GM12878 (cell line): ENCODE measurements at regions not wholly inside any gene's neighbourhood (a gene's known extent, or its start where the extent isn't known, plus 50 kb on each side); places are given as distances from the start of the nearest gene placed in this dataset.

Experiments used
- ATAC-seq: fragments of 200-7000 bp; cut with Tn5 transposase; 3 replicates; pipeline ENCODE4 v1.9.1; 2020; ENCODE audit warnings: mild to moderate bottlenecking, moderate library complexity
- BruUV-seq: library from RNA; stranded (reverse); fragments of 400-500 nt; replicated peaks from 2 replicates; lab custom pipeline; 2021; lab: Mats Ljungman, UMichigan
- CTCF ChIA-PET: fragments of 300-600 bp; sonication (Branson Sonifier 250); formaldehyde crosslinking; extraction: SDS; loops from one replicate; lab custom pipeline; 2021; ENCODE audit warnings: inconsistent platforms; lab: Yijun Ruan, JAX
- POLR2A ChIA-PET: fragments of 350-600 bp; formaldehyde crosslinking; extraction: SDS; loops from one replicate; lab custom pipeline; 2021; ENCODE audit warnings: inconsistent platforms; lab: Charles Lee
- RAD21 ChIA-PET: fragments of 300-600 bp; sonication (Branson Sonifier 250); formaldehyde crosslinking; loops from one replicate; lab custom pipeline; 2023; ENCODE audit warnings: antibody characterized with exemption; ENCODE audit not compliant: unreplicated experiment; lab: Charles Lee
- SMC1A ChIA-PET: fragments of 300-600 bp; sonication (Branson Sonifier 250); formaldehyde crosslinking; loops from one replicate; lab custom pipeline; 2023; ENCODE audit not compliant: unreplicated experiment, uncharacterized antibody; lab: Charles Lee
- DNase-seq: peaks from one replicate; pipeline ENCODE4 v3.0.0-alpha.2; 2011; ENCODE audit warnings: low read depth, low spot score
- FAIRE-seq: peaks from 3 replicates; lab custom pipeline; 2011; peaks lifted over from hg19 to GRCh38; lab: Jason Lieb, UNC
- H2AFZ ChIP-seq: 2 replicates; pipeline ENCODE4 v1.6.0; 2011; ENCODE audit warnings: low read depth, low read length, control low read depth; ENCODE audit not compliant: control insufficient read depth
- H3K27ac ChIP-seq: 2 replicates; pipeline ENCODE4 v1.5.1; 2011; ENCODE audit warnings: control low read depth; ENCODE audit not compliant: control insufficient read depth, insufficient read depth
- H3K27me3 ChIP-seq, 2 experiments: replicated peaks in 1 of 2; 2 replicates each; pipeline versions ENCODE4 v1.6.0 to v1.6.1; 2011; ENCODE audit warnings: low read length in 1 of 2; ENCODE audit not compliant: control insufficient read depth in 2 of 2, insufficient read depth in 2 of 2
- H3K36me3 ChIP-seq, 2 experiments: 2 replicates each; pipeline ENCODE4 v1.5.1; 2011; ENCODE audit warnings: low read length in 1 of 2; ENCODE audit not compliant: control insufficient read depth in 2 of 2, insufficient read depth in 2 of 2
- H3K4me1 ChIP-seq: 2 replicates; pipeline ENCODE4 v1.6.1; 2011; ENCODE audit warnings: mild to moderate bottlenecking, low read length, moderate library complexity, mixed read lengths; ENCODE audit not compliant: control insufficient read depth, insufficient read depth
- H3K4me2 ChIP-seq: 2 replicates; pipeline ENCODE4 v1.6.0; 2011; ENCODE audit warnings: control low read depth; ENCODE audit not compliant: control insufficient read depth, insufficient read depth
- H3K4me3 ChIP-seq: fragments of 200-600 bp; sonication (generic); 2 replicates; pipeline ENCODE4 v1.5.1; 2016
- H3K79me2 ChIP-seq: 2 replicates; pipeline ENCODE4 v1.6.0; 2011; ENCODE audit warnings: low read length; ENCODE audit not compliant: control insufficient read depth, insufficient read depth
- H3K9ac ChIP-seq: 2 replicates; pipeline ENCODE4 v1.8.0; 2011; ENCODE audit warnings: low read length, control low read depth, mixed read lengths; ENCODE audit not compliant: control insufficient read depth, insufficient read depth
- H3K9me3 ChIP-seq: replicated peaks from 3 replicates; pipeline ENCODE4 v1.5.1; 2011; ENCODE audit warnings: mild to moderate bottlenecking, low read length; ENCODE audit not compliant: control insufficient read depth, insufficient read depth
- H4K20me1 ChIP-seq: 2 replicates; pipeline ENCODE4 v1.6.0; 2011; ENCODE audit not compliant: control insufficient read depth, insufficient read depth
- JUND ChIP-seq: IDR thresholded peaks from 2 replicates; pipeline ENCODE4 v1.6.1; 2012; ENCODE audit warnings: low read depth, mild to moderate bottlenecking, low read length, improper control_type of control experiment, moderate library complexity
- NR2C2 ChIP-seq: IDR thresholded peaks from 2 replicates; pipeline ENCODE4 v1.6.1; 2011; ENCODE audit warnings: borderline replicate concordance, low read depth; ENCODE audit not compliant: control insufficient read depth, insufficient read length
- SPI1 ChIP-seq: IDR thresholded peaks from 2 replicates; pipeline ENCODE4 v1.6.1; 2011; ENCODE audit warnings: low read depth, mild to moderate bottlenecking, low read length, moderate library complexity, borderline replicate concordance; ENCODE audit not compliant: insufficient read depth
- WRNIP1 ChIP-seq: IDR thresholded peaks from 2 replicates; pipeline ENCODE4 v1.6.1; 2011; ENCODE audit warnings: low read depth, low read length, improper control_type of control experiment, borderline replicate concordance
- WGBS: methylation state at CpG from one replicate; pipeline ENCODE4 v1.1.6; 2016; ENCODE audit warnings: low lambda C conversion rate; ENCODE audit not compliant: insufficient replicate concordance, insufficient coverage; ENCODE audit errors: missing lambda C conversion rate; 5-methylcytosine and 5-hydroxymethylcytosine counted together
- in situ Hi-C: fragments of 300-500 bp; cut with MboI; formaldehyde crosslinking; loops from 9 replicates; pipeline ENCODE4 v1.14.3; 2018; ENCODE audit warnings: mixed read lengths
- intact Hi-C: fragments of 100-400 bp; cut with micrococcal nuclease; formaldehyde crosslinking; loops from one replicate; pipeline ENCODE4 v1.14.2; 2022; ENCODE audit not compliant: unreplicated experiment
- TF ChIP-seq, protein P1 (sequence below), 3 experiments: IDR thresholded peaks in 2 of 3; conservative IDR thresholded peaks in 1 of 3; 2 replicates each; pipeline ENCODE4 v1.5.1; 2011; ENCODE audit warnings: low read depth in 3 of 3, low read length in 3 of 3, mild to moderate bottlenecking in 3 of 3, control low read depth in 2 of 3, moderate library complexity in 2 of 3, inconsistent platforms in 1 of 3, mixed read lengths in 1 of 3; ENCODE audit not compliant: control insufficient read depth in 2 of 3, insufficient read depth in 1 of 3; ENCODE audit errors: extremely low read depth in 1 of 3

DNA sequence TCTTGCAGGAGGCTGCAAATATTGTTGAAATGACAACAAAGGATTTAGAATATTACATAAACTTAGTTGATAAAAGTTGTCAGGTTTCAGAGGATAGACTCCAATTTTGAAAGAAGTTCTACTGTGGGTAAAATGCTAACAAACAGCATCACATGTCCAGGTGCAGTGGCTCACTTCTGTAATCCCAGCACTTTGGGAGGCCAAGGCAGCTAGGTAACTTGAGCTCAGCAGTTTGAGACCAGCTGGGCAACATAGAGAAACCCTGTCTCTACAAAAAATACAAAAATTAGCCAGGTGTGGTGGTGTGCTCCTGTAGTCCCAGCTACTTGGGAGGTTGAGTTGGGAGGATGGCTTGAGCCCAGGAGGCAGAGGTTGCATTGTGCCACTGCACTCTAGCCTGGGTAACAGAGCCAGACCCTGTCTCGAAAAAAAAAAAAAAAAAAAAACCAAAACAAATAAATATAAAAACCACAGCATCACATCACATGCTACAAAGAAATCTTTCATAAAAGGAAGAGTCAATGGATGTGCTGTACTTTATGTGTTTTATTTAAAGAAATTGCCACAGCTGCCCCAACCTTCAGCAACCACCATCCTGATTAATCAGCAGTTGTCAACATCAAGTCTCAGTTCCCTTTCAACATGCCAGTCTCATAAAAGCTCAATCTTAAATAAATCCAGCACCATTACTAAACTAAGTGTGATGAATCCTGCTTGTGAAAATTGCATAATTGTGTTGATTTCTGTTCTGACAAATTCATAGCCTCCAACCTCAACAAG, 83.2 kb upstream of the MBL2 start:
- no peak for FAIRE-seq
- POLR2A ChIA-PET, result interaction anchor here (0.7 kb wide), 1 partner anchor 520 kb away, joined by 6 read pairs; no protein-coding TSS in a partner anchor
- BruUV-seq, result no TSS peak

More for the DNA sequence above, 83.2 kb upstream of the MBL2 start:
- Histone ChIP-seq H3K9ac (no peak overlapping the region), H3K4me2 (no peak overlapping the region), H4K20me1 (no peaks in the 10 kb centered on the region), H2AFZ (no peak overlapping the region), H3K36me3 (no peaks in the 10 kb centered on the region), H3K4me1 (no peaks in the 10 kb centered on the region), H3K9me3 (no peaks in the 10 kb centered on the region), H3K27ac (no peak overlapping the region), H3K4me3 (no peak overlapping the region), H3K79me2 (no peaks in the 10 kb centered on the region), H3K27me3 (no peaks in the 10 kb centered on the region)
- no CpG with 5 or more reads among the region's 1 CpG for WGBS
- RAD21 ChIA-PET, result no interaction called here
- in situ Hi-C loops (no loop called here), intact Hi-C loops (no loop called here)
- SMC1A ChIA-PET, result no interaction called here
- CTCF ChIA-PET, result no interaction called here
- no peak for DNase-seq
- ATAC-seq, result peak; percentile 27; the same call in 1 of the 3 replicates
- peak; percentile 11; the same call in 1 of the 2 replicates for TF ChIP-seq SPI1
- TF ChIP-seq WRNIP1, result no peak
- TF ChIP-seq JUND, result no peak
- TF ChIP-seq, protein P1, sequence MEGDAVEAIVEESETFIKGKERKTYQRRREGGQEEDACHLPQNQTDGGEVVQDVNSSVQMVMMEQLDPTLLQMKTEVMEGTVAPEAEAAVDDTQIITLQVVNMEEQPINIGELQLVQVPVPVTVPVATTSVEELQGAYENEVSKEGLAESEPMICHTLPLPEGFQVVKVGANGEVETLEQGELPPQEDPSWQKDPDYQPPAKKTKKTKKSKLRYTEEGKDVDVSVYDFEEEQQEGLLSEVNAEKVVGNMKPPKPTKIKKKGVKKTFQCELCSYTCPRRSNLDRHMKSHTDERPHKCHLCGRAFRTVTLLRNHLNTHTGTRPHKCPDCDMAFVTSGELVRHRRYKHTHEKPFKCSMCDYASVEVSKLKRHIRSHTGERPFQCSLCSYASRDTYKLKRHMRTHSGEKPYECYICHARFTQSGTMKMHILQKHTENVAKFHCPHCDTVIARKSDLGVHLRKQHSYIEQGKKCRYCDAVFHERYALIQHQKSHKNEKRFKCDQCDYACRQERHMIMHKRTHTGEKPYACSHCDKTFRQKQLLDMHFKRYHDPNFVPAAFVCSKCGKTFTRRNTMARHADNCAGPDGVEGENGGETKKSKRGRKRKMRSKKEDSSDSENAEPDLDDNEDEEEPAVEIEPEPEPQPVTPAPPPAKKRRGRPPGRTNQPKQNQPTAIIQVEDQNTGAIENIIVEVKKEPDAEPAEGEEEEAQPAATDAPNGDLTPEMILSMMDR (IDR thresholded peaks at IDR 0.05 in 2 of 3, conservative IDR thresholded peaks at IDR 0.05 in 1 of 3; ENCODE audit: control insufficient read depth in 2 of 3, extremely low read depth in 1 of 3, insufficient read depth in 1 of 3, low read depth in 3 of 3, low read length in 3 of 3), result no peak
- TF ChIP-seq NR2C2, result no peak
